ENCODE measurements at regions not wholly inside any gene's neighbourhood (a gene's known extent, or its start where the extent isn't known, plus 50 kb on each side); places are given as distances from the start of the nearest gene placed in this dataset.
A peak's percentile ranks its signal among the peaks of the same experiment; 100 is the strongest.

DNA sequence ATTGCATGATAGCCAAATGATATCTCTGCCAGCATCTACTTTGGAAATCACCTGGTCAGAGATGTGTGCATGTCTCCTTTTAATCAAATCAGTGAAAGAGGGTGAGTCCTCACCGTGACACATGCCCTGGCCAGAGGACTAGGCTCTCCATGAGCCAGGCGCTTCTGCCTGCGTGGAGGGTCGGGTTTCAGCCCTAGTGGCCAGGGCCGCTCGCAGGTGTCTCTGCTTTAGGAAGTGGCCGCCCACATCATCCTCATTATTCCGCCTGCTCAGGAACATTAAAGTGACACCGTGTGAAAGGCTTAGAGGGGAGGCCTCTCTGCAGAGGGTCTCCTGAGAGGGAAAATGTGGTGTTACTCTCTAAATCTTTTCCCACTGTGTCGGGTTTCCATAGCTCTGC lies 173.6 kb upstream of the PRKCQ start:
- H3K9ac ChIP-seq (ENCODE audit: low read depth, low read length): no peak overlapping the region

DNA sequence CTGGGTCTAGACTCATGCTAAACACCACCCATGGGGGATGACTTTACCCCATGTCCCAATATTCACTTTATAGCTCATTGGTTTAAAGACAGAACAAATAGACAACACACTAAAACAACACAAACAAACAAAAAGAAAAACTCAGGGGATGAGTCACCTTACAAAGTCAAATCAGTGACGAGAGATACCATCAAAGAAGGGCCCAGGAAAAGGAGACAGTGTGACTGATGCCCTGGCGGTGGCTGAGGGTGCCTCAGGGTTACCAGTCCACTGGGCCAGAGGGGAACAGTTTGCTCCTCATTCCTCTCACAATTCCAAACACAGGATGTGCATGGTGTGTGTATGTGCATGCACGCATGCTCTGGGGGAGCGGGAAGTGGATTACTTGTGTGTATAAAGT lies 171.3 kb upstream of the PRKCQ start:
- H3K4me1 ChIP-seq (ENCODE audit: insufficient read depth, low read length): peaks cover 25% of the 10 kb centered on the region
- H3K9ac ChIP-seq (ENCODE audit: low read depth, low read length): no peak overlapping the region
- H3K27me3 ChIP-seq (ENCODE audit: insufficient read depth, low read length): no peaks in the 10 kb centered on the region
- no peaks in the 10 kb centered on the region for H3K9me3 ChIP-seq (ENCODE audit: insufficient read depth, low read depth, low read length)
- H3K4me3 ChIP-seq (ENCODE audit: low read length): no peak overlapping the region
- no peak overlapping the region for H3K27ac ChIP-seq (ENCODE audit: low read length)
- H3K36me3 ChIP-seq (ENCODE audit: insufficient read depth, low read depth, low read length): no peaks in the 10 kb centered on the region

More for the DNA sequence above, 173.6 kb upstream of the PRKCQ start:
- H3K27ac ChIP-seq (ENCODE audit: low read length): no peak overlapping the region
- H3K36me3 ChIP-seq (ENCODE audit: insufficient read depth, low read depth, low read length): no peaks in the 10 kb centered on the region
- H3K9me3 ChIP-seq (ENCODE audit: insufficient read depth, low read depth, low read length): no peaks in the 10 kb centered on the region
- H3K4me1 ChIP-seq (ENCODE audit: insufficient read depth, low read length): peaks cover 25% of the 10 kb centered on the region
- H3K4me3 ChIP-seq (ENCODE audit: low read length): no peak overlapping the region
- H3K27me3 ChIP-seq (ENCODE audit: insufficient read depth, low read length): peaks cover 4% of the 10 kb centered on the region; the same call in 1 of the 2 replicates

DNA sequence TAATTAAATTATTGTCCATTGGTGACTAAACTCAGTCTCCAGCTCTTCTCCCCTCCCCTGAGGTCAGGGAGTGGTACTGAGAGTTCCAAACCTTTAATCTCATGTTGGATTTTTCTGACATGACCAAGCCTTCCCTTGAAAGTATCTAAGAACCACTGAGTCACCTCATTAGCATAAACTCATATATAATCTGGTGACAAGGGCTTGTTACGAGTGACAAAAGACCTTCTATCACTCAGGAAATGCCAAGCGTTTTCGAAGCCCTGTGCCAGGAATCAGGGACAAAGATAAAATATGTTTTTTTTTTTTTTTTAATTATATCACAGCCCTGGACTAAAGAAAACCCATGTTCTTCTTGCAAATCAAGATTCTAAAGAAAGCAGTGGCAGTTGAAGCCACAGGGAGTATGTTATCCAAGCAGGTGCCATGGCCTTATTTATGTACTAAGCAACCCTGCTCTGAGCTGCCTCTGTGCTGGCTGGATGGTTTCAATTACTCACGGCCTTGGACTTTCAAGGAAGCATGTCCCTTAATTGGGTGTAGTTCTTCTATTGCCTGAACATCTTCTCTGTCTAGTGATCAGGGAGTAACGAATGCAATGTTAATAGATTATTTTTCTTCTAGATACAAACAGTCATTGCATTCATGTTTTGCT lies 169.0 kb upstream of the PRKCQ start:
- Histone ChIP-seq H3K9me3 (ENCODE audit: insufficient read depth, low read depth, low read length) (no peaks in the 10 kb centered on the region), H3K9ac (ENCODE audit: low read depth, low read length) (no peak overlapping the region), H3K36me3 (ENCODE audit: insufficient read depth, low read depth, low read length) (no peaks in the 10 kb centered on the region), H3K27me3 (ENCODE audit: insufficient read depth, low read length) (no peaks in the 10 kb centered on the region), H3K4me3 (ENCODE audit: low read length) (no peak overlapping the region), H3K27ac (ENCODE audit: low read length) (no peak overlapping the region), H3K4me1 (ENCODE audit: insufficient read depth, low read length) (peaks cover 4% of the 10 kb centered on the region)

DNA sequence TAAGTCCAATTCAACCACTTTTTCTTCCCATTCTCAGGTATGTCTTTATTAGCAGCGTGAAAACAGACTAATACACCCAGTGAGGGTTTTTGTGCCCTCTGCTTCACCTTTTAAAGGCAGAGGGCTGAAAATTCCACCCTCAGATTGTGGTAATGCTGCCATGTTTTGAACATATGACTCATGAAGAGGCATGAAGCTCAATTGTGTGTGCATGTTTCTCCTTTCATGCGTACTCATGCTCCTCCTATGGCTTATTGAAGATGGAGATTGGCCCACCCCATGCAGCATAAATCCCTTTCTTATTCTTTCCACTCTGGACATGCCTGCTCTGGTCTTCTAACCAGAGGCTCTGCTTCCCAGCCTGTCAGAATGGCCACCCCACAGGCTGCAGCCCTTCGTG lies 168.0 kb upstream of the PRKCQ start:
- H3K36me3 ChIP-seq (ENCODE audit: insufficient read depth, low read depth, low read length): no peaks in the 10 kb centered on the region
- no peaks in the 10 kb centered on the region; the same call in 1 of the 2 replicates for H3K4me1 ChIP-seq (ENCODE audit: insufficient read depth, low read length)
- no peak overlapping the region for H3K27ac ChIP-seq (ENCODE audit: low read length)
- H3K9ac ChIP-seq (ENCODE audit: low read depth, low read length): no peak overlapping the region
- H3K9me3 ChIP-seq (ENCODE audit: insufficient read depth, low read depth, low read length): no peaks in the 10 kb centered on the region
- H3K27me3 ChIP-seq (ENCODE audit: insufficient read depth, low read length): no peaks in the 10 kb centered on the region
- no peak overlapping the region for H3K4me3 ChIP-seq (ENCODE audit: low read length)

DNA sequence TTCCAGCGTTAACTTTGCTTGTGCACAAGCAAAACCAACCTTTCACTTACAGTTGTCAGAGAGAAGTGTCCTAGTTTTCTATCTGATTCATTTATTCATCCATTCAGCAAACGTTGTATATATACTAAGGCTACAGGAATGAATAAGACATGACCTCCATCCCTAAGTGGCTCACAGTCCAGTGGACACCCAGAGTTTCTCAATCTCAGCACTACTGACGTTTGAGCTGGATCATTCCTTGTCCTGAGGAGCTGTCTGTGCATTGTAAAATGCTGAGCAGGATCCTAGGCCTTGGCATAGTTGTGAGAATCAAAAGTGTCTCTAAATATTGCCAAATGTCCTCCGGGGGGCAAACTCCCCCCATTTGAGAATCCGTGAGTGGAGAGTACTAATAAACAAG lies 166.7 kb upstream of the PRKCQ start:
- no peak overlapping the region for H3K27ac ChIP-seq (ENCODE audit: low read length)
- H3K9me3 ChIP-seq (ENCODE audit: insufficient read depth, low read depth, low read length): no peaks in the 10 kb centered on the region
- H3K4me1 ChIP-seq (ENCODE audit: insufficient read depth, low read length): no peaks in the 10 kb centered on the region; the same call in 1 of the 2 replicates

DNA sequence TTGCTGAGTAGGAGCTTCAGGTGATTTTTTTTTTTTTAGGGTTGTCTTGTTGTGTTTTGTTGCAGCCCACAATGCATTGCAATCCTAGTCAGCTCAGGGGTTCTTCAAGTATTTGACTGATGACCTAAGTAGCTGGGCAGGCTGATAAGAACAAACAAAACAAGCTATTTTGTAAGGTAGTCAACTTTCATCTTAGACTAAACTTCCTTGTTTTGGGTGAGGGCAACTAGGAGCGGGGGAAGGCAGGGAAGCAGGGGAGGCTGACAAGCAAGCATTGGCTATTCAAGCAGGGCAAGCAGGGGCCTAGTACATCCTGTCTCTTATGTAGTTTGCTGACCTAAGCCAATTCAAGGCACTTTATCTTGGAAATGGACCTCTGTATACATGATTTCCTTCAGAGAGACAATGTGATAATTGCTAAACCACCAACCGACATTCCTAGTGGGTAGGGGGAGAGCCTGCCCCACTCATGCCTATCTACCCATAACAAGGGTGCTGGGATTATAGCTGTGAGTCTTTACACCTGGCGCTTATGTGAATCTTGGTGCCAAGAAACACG lies 163.3 kb upstream of the PRKCQ start:
- H3K4me3 ChIP-seq (ENCODE audit: low read length): no peak overlapping the region
- H3K4me1 ChIP-seq (ENCODE audit: insufficient read depth, low read length): peaks cover 10% of the 10 kb centered on the region
- no peak overlapping the region for H3K27ac ChIP-seq (ENCODE audit: low read length)
- no peaks in the 10 kb centered on the region for H3K36me3 ChIP-seq (ENCODE audit: insufficient read depth, low read depth, low read length)
- H3K9ac ChIP-seq (ENCODE audit: low read depth, low read length): no peak overlapping the region
- no peaks in the 10 kb centered on the region for H3K27me3 ChIP-seq (ENCODE audit: insufficient read depth, low read length)
- H3K9me3 ChIP-seq (ENCODE audit: insufficient read depth, low read depth, low read length): no peaks in the 10 kb centered on the region

More for the DNA sequence above, 166.7 kb upstream of the PRKCQ start:
- H3K27me3 ChIP-seq (ENCODE audit: insufficient read depth, low read length): no peaks in the 10 kb centered on the region
- no peaks in the 10 kb centered on the region for H3K36me3 ChIP-seq (ENCODE audit: insufficient read depth, low read depth, low read length)
- H3K9ac ChIP-seq (ENCODE audit: low read depth, low read length): no peak overlapping the region
- no peak overlapping the region for H3K4me3 ChIP-seq (ENCODE audit: low read length)

DNA sequence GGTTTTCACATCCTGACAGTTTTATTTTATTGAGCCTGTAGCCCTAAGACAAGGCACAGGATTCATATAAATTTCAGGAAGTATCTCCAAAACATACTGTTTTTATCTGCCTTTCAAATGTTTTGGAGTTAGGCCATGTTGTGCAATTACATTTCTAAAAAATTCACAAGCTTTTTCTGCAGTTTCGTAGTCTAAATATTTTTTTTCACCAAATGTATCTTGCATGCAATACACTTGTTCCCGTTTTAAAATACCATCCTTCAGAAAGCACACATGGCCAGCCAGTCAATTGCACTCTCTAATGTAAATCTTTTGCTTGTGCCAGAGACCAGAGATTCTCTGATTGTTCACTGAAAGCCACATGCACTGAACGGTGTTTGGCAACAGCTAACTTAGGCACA lies 161.5 kb upstream of the PRKCQ start:
- H3K4me1 ChIP-seq (ENCODE audit: insufficient read depth, low read length): peaks cover 27% of the 10 kb centered on the region
- no peaks in the 10 kb centered on the region for H3K27me3 ChIP-seq (ENCODE audit: insufficient read depth, low read length)
- H3K36me3 ChIP-seq (ENCODE audit: insufficient read depth, low read depth, low read length): no peaks in the 10 kb centered on the region
- no peak overlapping the region for H3K9ac ChIP-seq (ENCODE audit: low read depth, low read length)
- no peak overlapping the region for H3K4me3 ChIP-seq (ENCODE audit: low read length)
- H3K9me3 ChIP-seq (ENCODE audit: insufficient read depth, low read depth, low read length): no peaks in the 10 kb centered on the region
- no peak overlapping the region for H3K27ac ChIP-seq (ENCODE audit: low read length)

DNA sequence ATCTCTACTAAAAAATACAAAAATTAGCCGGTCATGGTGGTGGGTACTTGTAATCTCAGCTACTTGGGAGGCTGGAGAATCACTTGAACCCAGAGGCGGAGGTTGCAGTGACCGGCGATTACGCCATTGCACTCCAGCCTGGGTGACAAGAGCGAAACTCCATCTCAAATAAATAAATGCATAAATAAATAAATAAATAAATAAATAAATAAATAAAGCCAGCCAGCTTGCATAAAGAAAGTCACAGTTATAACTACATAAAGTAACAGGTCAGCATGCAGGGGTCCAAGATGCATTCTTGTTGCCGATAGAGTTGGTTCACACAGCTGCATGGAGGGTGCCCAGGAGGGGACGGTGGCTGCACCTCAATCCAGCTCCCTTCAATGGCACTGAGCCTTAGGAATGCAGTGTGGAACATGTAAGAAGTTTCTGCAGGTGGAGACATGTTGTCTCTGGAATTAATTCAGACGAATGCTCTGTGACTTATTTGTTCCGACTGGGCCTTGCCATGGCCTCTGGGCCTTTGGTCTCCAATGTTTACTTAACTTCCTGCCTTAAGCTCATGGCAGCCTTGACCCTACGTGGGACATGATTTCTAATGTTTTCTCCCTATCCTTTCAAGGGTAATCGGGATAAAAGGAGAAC lies 159.6 kb upstream of the PRKCQ start:
- H3K36me3 ChIP-seq (ENCODE audit: insufficient read depth, low read depth, low read length): no peaks in the 10 kb centered on the region
- H3K4me3 ChIP-seq (ENCODE audit: low read length): no peak overlapping the region
- H3K4me1 ChIP-seq (ENCODE audit: insufficient read depth, low read length): peaks cover 35% of the 10 kb centered on the region
- no peak overlapping the region for H3K9ac ChIP-seq (ENCODE audit: low read depth, low read length)
- no peaks in the 10 kb centered on the region for H3K27me3 ChIP-seq (ENCODE audit: insufficient read depth, low read length)
- H3K27ac ChIP-seq (ENCODE audit: low read length): no peak overlapping the region
- no peaks in the 10 kb centered on the region for H3K9me3 ChIP-seq (ENCODE audit: insufficient read depth, low read depth, low read length)

DNA sequence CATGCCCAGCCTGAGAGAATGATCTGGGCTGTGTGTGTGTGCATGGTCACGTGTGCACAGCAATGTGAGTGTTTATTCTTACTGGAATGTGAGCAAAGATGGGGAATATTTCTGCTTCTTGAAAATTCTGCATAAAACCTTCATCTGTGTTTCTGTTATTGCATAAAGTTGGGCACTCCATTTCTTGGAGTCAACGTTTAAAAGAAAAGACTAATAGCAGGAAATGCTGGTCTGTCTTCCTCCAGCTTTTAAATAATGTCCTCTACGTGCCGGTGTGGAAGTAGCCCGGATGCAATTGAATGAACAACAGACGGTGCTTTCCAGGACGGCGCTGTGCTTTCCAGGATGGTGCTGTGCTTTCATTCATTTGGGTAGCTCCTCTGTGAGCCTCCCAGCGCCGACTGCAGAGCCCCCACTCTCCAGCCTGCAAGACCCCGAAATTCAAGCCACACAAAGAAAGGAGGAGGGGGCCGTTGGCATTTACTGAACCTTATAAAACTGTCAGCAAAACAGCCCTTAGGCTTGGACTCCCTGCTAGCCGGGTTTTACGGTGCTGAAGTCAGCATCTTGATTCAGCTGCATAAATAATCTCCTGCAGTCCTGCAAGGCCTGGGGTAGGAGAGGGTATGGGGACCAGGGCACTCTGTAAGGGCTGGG lies 158.2 kb upstream of the PRKCQ start:
- Histone ChIP-seq H3K9ac (ENCODE audit: low read depth, low read length) (peak overlapping the region; percentile 30; the same call in 1 of the 2 replicates), H3K27me3 (ENCODE audit: insufficient read depth, low read length) (no peaks in the 10 kb centered on the region), H3K4me3 (ENCODE audit: low read length) (peak overlapping the region; percentile 4; the same call in 1 of the 2 replicates)

DNA sequence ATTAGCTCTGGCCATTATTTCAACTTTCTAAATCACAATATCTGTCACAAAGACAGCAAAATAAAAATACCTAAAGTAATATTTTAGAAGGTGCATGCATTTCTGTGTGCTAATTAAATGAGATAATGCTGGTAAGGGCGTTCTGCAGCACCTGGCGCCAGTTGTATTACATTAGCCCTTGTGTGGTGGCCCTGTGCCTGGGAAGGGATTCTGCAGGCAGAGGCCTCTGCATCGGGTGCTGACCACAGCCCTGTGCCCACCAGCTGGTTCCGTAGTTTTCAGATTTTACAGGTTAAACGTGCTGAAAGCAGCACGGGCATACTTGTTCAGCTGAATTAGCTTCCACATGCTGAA lies 157.7 kb upstream of the PRKCQ start:
- Histone ChIP-seq H3K4me1 (ENCODE audit: insufficient read depth, low read length) (peaks cover 41% of the 10 kb centered on the region), H3K27ac (ENCODE audit: low read length) (no peak overlapping the region), H3K4me3 (ENCODE audit: low read length) (0 out of 2 replicates have a peak overlapping the region, but pooled peaks have one; percentile 4), H3K36me3 (ENCODE audit: insufficient read depth, low read depth, low read length) (no peaks in the 10 kb centered on the region), H3K9me3 (ENCODE audit: insufficient read depth, low read depth, low read length) (no peaks in the 10 kb centered on the region), H3K27me3 (ENCODE audit: insufficient read depth, low read length) (no peaks in the 10 kb centered on the region), H3K9ac (ENCODE audit: low read depth, low read length) (no peak overlapping the region)

More for the DNA sequence above, 158.2 kb upstream of the PRKCQ start:
- peaks cover 41% of the 10 kb centered on the region for H3K4me1 ChIP-seq (ENCODE audit: insufficient read depth, low read length)
- H3K9me3 ChIP-seq (ENCODE audit: insufficient read depth, low read depth, low read length): no peaks in the 10 kb centered on the region
- H3K27ac ChIP-seq (ENCODE audit: low read length): no peak overlapping the region
- H3K36me3 ChIP-seq (ENCODE audit: insufficient read depth, low read depth, low read length): no peaks in the 10 kb centered on the region

DNA sequence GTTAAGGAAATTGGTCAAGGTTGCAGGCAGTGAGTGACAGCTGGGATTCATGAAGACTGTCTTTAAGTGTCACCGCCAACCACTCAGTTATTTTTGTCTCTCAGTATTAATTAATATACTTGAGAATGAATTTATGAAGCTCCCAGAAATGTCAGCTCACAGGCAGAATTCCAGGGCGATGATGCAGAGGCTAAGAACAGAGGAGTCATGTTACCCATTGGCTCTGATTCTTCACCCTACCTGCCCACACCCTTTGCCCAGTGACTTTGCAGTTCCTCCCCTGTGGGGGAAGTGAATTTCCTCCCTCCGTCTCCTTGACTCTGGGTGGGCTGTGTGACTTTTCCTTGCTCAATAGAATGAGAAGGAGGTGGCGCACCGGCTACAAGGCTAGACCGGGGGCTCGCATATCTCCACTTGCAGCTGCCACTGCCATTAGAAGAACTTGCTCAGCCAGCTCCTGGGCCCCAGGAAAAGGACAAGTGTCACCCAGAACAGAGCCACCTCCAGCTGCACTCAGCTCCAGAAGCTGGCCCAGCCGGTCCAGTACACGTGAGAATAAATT lies 157.1 kb upstream of the PRKCQ start:
- H3K36me3 ChIP-seq (ENCODE audit: insufficient read depth, low read depth, low read length): no peaks in the 10 kb centered on the region
- H3K27ac ChIP-seq (ENCODE audit: low read length): no peak overlapping the region
- H3K4me3 ChIP-seq (ENCODE audit: low read length): no peak overlapping the region
- H3K4me1 ChIP-seq (ENCODE audit: insufficient read depth, low read length): peaks cover 41% of the 10 kb centered on the region
- no peaks in the 10 kb centered on the region for H3K27me3 ChIP-seq (ENCODE audit: insufficient read depth, low read length)
- H3K9me3 ChIP-seq (ENCODE audit: insufficient read depth, low read depth, low read length): no peaks in the 10 kb centered on the region
- no peak overlapping the region for H3K9ac ChIP-seq (ENCODE audit: low read depth, low read length)
